WERI-Rb-1 (cell line): ENCODE measurements at regions not wholly inside any gene's neighbourhood (a gene's known extent, or its start where the extent isn't known, plus 50 kb on each side); places are given as distances from the start of the nearest gene placed in this dataset.

Source experiments
- DNase-seq: peaks from one replicate; pipeline ENCODE4 v3.0.0-alpha.2; 2020
- H3K27ac ChIP-seq: fragments of 250-450 bp; sonication (Bioruptor Pico); 2 replicates; pipeline ENCODE4 v1.5.1; 2020; ENCODE audit warnings: mild to moderate bottlenecking, moderate library complexity
- H3K27me3 ChIP-seq: fragments of 250-450 bp; sonication (Bioruptor Pico); 2 replicates; pipeline ENCODE4 v1.5.1; 2021; ENCODE audit warnings: mild to moderate bottlenecking, low read depth, moderate library complexity; ENCODE audit not compliant: insufficient read depth, severe bottlenecking
- H3K36me3 ChIP-seq: fragments of 250-450 bp; sonication (Bioruptor Pico); 2 replicates; pipeline ENCODE4 v1.5.1; 2020; ENCODE audit warnings: mild to moderate bottlenecking, moderate library complexity
- H3K4me3 ChIP-seq: 2 replicates; pipeline ENCODE4 v1.5.1; 2011; ENCODE audit warnings: low read depth, mild to moderate bottlenecking, control low read depth, low read length
- H3K9me3 ChIP-seq: fragments of 250-450 bp; sonication (Bioruptor Pico); 2 replicates; pipeline ENCODE4 v1.5.1; 2021; ENCODE audit warnings: mild to moderate bottlenecking, moderate library complexity; ENCODE audit not compliant: severe bottlenecking
- CTCF ChIP-seq: IDR thresholded peaks from 2 replicates; pipeline ENCODE4 v1.5.1; 2011; ENCODE audit warnings: low read depth, mild to moderate bottlenecking, control low read depth, inconsistent platforms, low read length

- Histone ChIP-seq H3K36me3 (no peaks in the 10 kb centered on the region), H3K9me3 (no peaks in the 10 kb centered on the region), H3K4me3 (no peak overlapping the region), H3K27ac (no peak overlapping the region), H3K27me3 (no peaks in the 10 kb centered on the region)
- no peak for DNase-seq
- TF ChIP-seq CTCF: no peak
These were observed 160.5 kb downstream of the UBE2E3 start for GRCh38 chr2:181140928-181141327.

GRCh38 chr2:181141676-181142075 is 161.3 kb downstream of the UBE2E3 start:
- no peak for TF ChIP-seq CTCF
- H3K27ac ChIP-seq: no peak overlapping the region
- no peak for DNase-seq
- H3K9me3 ChIP-seq: no peaks in the 10 kb centered on the region
- H3K36me3 ChIP-seq: no peaks in the 10 kb centered on the region
- no peaks in the 10 kb centered on the region for H3K27me3 ChIP-seq
- no peak overlapping the region for H3K4me3 ChIP-seq

GRCh38 chr2:181142514-181142913 is 162.1 kb downstream of the UBE2E3 start:
- TF ChIP-seq CTCF: no peak
- no peaks in the 10 kb centered on the region for H3K27me3 ChIP-seq
- no peak overlapping the region for H3K27ac ChIP-seq
- DNase-seq: no peak
- H3K36me3 ChIP-seq: no peaks in the 10 kb centered on the region
- H3K9me3 ChIP-seq: no peaks in the 10 kb centered on the region
- no peak overlapping the region for H3K4me3 ChIP-seq

- no peaks in the 10 kb centered on the region for H3K9me3 ChIP-seq
- no peaks in the 10 kb centered on the region for H3K36me3 ChIP-seq
- no peak for TF ChIP-seq CTCF
- no peak for DNase-seq
- H3K27ac ChIP-seq: no peak overlapping the region
- no peak overlapping the region for H3K4me3 ChIP-seq
- H3K27me3 ChIP-seq: no peaks in the 10 kb centered on the region
These were observed 163.4 kb downstream of the UBE2E3 start for GRCh38 chr2:181143790-181144300.

GRCh38 chr2:181145645-181146044 is 165.2 kb downstream of the UBE2E3 start:
- Histone ChIP-seq H3K4me3 (no peak overlapping the region), H3K36me3 (no peaks in the 10 kb centered on the region), H3K27me3 (no peaks in the 10 kb centered on the region), H3K27ac (no peak overlapping the region), H3K9me3 (no peaks in the 10 kb centered on the region)
- TF ChIP-seq CTCF: no peak
- DNase-seq: no peak

GRCh38 chr2:181146171-181146570 is 165.8 kb downstream of the UBE2E3 start:
- no peak for DNase-seq
- Histone ChIP-seq H3K9me3 (no peaks in the 10 kb centered on the region), H3K27ac (no peak overlapping the region), H3K27me3 (no peaks in the 10 kb centered on the region), H3K4me3 (no peak overlapping the region), H3K36me3 (no peaks in the 10 kb centered on the region)
- no peak for TF ChIP-seq CTCF
